AG08395 (cell line): ENCODE measurements at regions not wholly inside any gene's neighbourhood (a gene's known extent, or its start where the extent isn't known, plus 50 kb on each side); places are given as distances from the start of the nearest gene placed in this dataset.
A peak's percentile ranks its signal among the peaks of the same experiment; 100 is the strongest.

Experiments used
- DNase-seq: peaks from one replicate; pipeline ENCODE4 v3.0.0; 2012; ENCODE audit warnings: mixed read lengths, low spot score

GRCh38 chr18:56083523-56084287, 495.7 kb upstream of the TCF4 start:
- DNase-seq, result no peak

- DNase-seq, result no peak
Observed at GRCh38 chr18:56083097-56083521, 495.1 kb upstream of the TCF4 start.

GRCh38 chr18:56076723-56077122, 488.7 kb upstream of the TCF4 start:
- no peak for DNase-seq

- DNase-seq, result no peak
Observed at GRCh38 chr18:56068701-56069100, 480.7 kb upstream of the TCF4 start.

- DNase-seq, result peak; percentile 72
Observed at GRCh38 chr18:56067969-56068671, 480.1 kb upstream of the TCF4 start.

- DNase-seq, result peak; percentile 55
Observed at GRCh38 chr18:56067214-56067894, 479.4 kb upstream of the TCF4 start.

- DNase-seq, result no peak
Observed at GRCh38 chr18:56066524-56067213, 478.7 kb upstream of the TCF4 start.

- no peak for DNase-seq
Observed at GRCh38 chr18:56065086-56065485, 477.1 kb upstream of the TCF4 start.

GRCh38 chr18:56062931-56063330, 474.9 kb upstream of the TCF4 start:
- no peak for DNase-seq

GRCh38 chr18:56060967-56061541, 473.1 kb upstream of the TCF4 start:
- DNase-seq, result no peak

- DNase-seq, result no peak
Observed at GRCh38 chr18:56052202-56052601, 464.2 kb upstream of the TCF4 start.

- DNase-seq, result no peak
Observed at GRCh38 chr18:56044239-56044638, 456.2 kb upstream of the TCF4 start.

GRCh38 chr18:56043641-56044061, 455.7 kb upstream of the TCF4 start:
- no peak for DNase-seq

- DNase-seq, result no peak
Observed at GRCh38 chr18:56042915-56043536, 455.0 kb upstream of the TCF4 start.

GRCh38 chr18:56038171-56039030, 450.4 kb upstream of the TCF4 start:
- DNase-seq, result no peak

- DNase-seq, result no peak
Observed at GRCh38 chr18:56036741-56037140, 448.7 kb upstream of the TCF4 start.

- no peak for DNase-seq
Observed at GRCh38 chr18:56035546-56035945, 447.6 kb upstream of the TCF4 start.

GRCh38 chr18:56034949-56035348, 447.0 kb upstream of the TCF4 start:
- DNase-seq, result no peak

- DNase-seq, result no peak
Observed at GRCh38 chr18:56030060-56030459, 442.1 kb upstream of the TCF4 start.

- peak; percentile 18 for DNase-seq
Observed at GRCh38 chr18:56028514-56028913, 440.5 kb upstream of the TCF4 start.

- DNase-seq, result no peak
Observed at GRCh38 chr18:56026509-56026908, 438.5 kb upstream of the TCF4 start.
